PC-9 (cell line): ENCODE measurements at regions not wholly inside any gene's neighbourhood (a gene's known extent, or its start where the extent isn't known, plus 50 kb on each side); places are given as distances from the start of the nearest gene placed in this dataset.
"Not testable (repeated sequence)": the region's sequence is repeated elsewhere in the genome, so short reads cannot be mapped to it uniquely, and the experiment has no call there.

Experiments used
- EZH2 ChIP-seq: fragments of 200-600 bp; sonication (generic); IDR thresholded peaks from 2 replicates; pipeline ENCODE4 v1.8.0; 2017; ENCODE audit warnings: antibody characterized with exemption, low read depth
- TF ChIP-seq, protein P1 (sequence below): fragments of 200-600 bp; sonication (generic); conservative IDR thresholded peaks from 2 replicates; pipeline ENCODE4 v1.6.1; 2017; ENCODE audit warnings: mixed run types, antibody characterized with exemption, mild to moderate bottlenecking, moderate library complexity

GRCh38 chr5:44668471-44668870 lies 140.3 kb upstream of the MRPS30 start:
- TF ChIP-seq, protein P1, sequence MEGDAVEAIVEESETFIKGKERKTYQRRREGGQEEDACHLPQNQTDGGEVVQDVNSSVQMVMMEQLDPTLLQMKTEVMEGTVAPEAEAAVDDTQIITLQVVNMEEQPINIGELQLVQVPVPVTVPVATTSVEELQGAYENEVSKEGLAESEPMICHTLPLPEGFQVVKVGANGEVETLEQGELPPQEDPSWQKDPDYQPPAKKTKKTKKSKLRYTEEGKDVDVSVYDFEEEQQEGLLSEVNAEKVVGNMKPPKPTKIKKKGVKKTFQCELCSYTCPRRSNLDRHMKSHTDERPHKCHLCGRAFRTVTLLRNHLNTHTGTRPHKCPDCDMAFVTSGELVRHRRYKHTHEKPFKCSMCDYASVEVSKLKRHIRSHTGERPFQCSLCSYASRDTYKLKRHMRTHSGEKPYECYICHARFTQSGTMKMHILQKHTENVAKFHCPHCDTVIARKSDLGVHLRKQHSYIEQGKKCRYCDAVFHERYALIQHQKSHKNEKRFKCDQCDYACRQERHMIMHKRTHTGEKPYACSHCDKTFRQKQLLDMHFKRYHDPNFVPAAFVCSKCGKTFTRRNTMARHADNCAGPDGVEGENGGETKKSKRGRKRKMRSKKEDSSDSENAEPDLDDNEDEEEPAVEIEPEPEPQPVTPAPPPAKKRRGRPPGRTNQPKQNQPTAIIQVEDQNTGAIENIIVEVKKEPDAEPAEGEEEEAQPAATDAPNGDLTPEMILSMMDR: not testable (repeated sequence)
- TF ChIP-seq EZH2: not testable (repeated sequence)
